Activated CD8-positive, alpha-beta T cell treated with anti-CD3 and anti-CD28 coated beads for 36 hours (primary cell): ENCODE measurements at regions not wholly inside any gene's neighbourhood (a gene's known extent, or its start where the extent isn't known, plus 50 kb on each side); places are given as distances from the start of the nearest gene placed in this dataset.

ENCODE experiments used
- ATAC-seq: fragments of 200-7000 bp; cut with Tn5 transposase; one replicate; pipeline ENCODE4 v1.10.0; 2021; ENCODE audit warnings: mild to moderate bottlenecking, moderate library complexity
- CTCF ChIA-PET: fragments of 350-600 bp; sonication (Branson Sonifier 250); formaldehyde crosslinking; loops from one replicate; lab custom pipeline; 2021; ENCODE audit warnings: antibody characterized with exemption; lab: Charles Lee
- POLR2A ChIA-PET: fragments of 350-600 bp; sonication (Branson Sonifier 250); formaldehyde crosslinking; loops from one replicate; lab custom pipeline; 2021; ENCODE audit warnings: antibody characterized with exemption; lab: Charles Lee
- DNase-seq: peaks from one replicate; pipeline ENCODE4 v3.0.0-alpha.2; 2020
- H3K27ac Mint-ChIP-seq: one replicate; pipeline ENCODE4 v1.8.0; 2021; ENCODE audit warnings: mild to moderate bottlenecking, mixed read lengths
- H3K27me3 Mint-ChIP-seq: one replicate; pipeline ENCODE4 v1.8.0; 2021; ENCODE audit warnings: mixed read lengths
- H3K36me3 Mint-ChIP-seq: one replicate; pipeline ENCODE4 v1.8.0; 2021; ENCODE audit warnings: low read depth, mixed read lengths
- H3K4me1 Mint-ChIP-seq: one replicate; pipeline ENCODE4 v1.8.0; 2021; ENCODE audit warnings: low read depth, mixed read lengths
- H3K4me3 Mint-ChIP-seq: one replicate; pipeline ENCODE4 v1.8.0; 2021; ENCODE audit warnings: mild to moderate bottlenecking, moderate library complexity, mixed read lengths
- H3K9me3 Mint-ChIP-seq: one replicate; pipeline ENCODE4 v1.8.0; 2021; ENCODE audit warnings: mixed read lengths
- intact Hi-C: fragments of 100-400 bp; cut with micrococcal nuclease; formaldehyde crosslinking; loops from one replicate; pipeline ENCODE4 v1.10.0; 2022
- TF ChIP-seq, protein P1 (sequence below): fragments of 200-600 bp; IDR thresholded peaks from one replicate; pipeline ENCODE4 v1.8.0; 2022; ENCODE audit warnings: antibody characterized with exemption, mild to moderate bottlenecking

GRCh38 chr9:129283291-129283691 lies 105.2 kb upstream of the IER5L start:
- H3K36me3 Mint-ChIP-seq = no peaks in the 10 kb centered on the region
- H3K9me3 Mint-ChIP-seq = no peaks in the 10 kb centered on the region
- no peaks in the 10 kb centered on the region for H3K27me3 Mint-ChIP-seq
- ChIA-PET CTCF (no interaction called here), POLR2A (no interaction called here)
- intact Hi-C loops = no loop called here
- no peaks in the 10 kb centered on the region for H3K4me1 Mint-ChIP-seq
- no peak for DNase-seq
- no peak overlapping the region for H3K4me3 Mint-ChIP-seq
- H3K27ac Mint-ChIP-seq = no peak overlapping the region
- TF ChIP-seq, protein P1, sequence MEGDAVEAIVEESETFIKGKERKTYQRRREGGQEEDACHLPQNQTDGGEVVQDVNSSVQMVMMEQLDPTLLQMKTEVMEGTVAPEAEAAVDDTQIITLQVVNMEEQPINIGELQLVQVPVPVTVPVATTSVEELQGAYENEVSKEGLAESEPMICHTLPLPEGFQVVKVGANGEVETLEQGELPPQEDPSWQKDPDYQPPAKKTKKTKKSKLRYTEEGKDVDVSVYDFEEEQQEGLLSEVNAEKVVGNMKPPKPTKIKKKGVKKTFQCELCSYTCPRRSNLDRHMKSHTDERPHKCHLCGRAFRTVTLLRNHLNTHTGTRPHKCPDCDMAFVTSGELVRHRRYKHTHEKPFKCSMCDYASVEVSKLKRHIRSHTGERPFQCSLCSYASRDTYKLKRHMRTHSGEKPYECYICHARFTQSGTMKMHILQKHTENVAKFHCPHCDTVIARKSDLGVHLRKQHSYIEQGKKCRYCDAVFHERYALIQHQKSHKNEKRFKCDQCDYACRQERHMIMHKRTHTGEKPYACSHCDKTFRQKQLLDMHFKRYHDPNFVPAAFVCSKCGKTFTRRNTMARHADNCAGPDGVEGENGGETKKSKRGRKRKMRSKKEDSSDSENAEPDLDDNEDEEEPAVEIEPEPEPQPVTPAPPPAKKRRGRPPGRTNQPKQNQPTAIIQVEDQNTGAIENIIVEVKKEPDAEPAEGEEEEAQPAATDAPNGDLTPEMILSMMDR = no peak
- ATAC-seq = no peak

DNA sequence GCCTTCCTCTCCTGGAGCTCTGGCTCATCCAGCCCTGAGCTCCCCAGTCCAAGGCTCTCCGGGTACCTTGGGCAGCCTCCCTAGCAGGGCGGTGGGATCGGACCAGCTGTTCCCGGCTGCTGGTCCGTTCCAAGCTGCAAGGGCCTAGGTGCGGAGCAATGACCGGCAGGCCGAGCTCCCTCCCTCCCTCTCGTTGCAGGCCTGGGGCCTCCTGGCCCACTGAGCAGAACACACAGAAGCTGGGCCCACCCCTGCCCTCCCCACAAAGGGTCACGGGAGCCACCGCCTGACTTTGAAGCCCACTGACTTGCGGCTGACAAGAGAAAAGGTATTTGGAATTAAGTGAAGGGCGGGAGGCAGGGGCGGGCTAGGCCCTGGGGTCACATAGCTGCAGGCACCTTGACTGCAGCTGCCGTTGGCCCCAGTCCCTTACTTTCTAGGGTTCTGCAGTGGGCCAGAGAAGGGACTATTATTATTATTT lies 104.7 kb upstream of the IER5L start:
- no peak overlapping the region for H3K27ac Mint-ChIP-seq
- intact Hi-C loops = no loop called here
- H3K27me3 Mint-ChIP-seq = no peaks in the 10 kb centered on the region
- CTCF ChIA-PET = interaction anchor here (0.9 to 1.2 kb wide), 3 partner anchors 9 to 140 kb away, joined by 3 to 4 read pairs (median 3); no protein-coding TSS in a partner anchor
- no peaks in the 10 kb centered on the region for H3K9me3 Mint-ChIP-seq
- H3K36me3 Mint-ChIP-seq = no peaks in the 10 kb centered on the region
- no peaks in the 10 kb centered on the region for H3K4me1 Mint-ChIP-seq
- no peak overlapping the region for H3K4me3 Mint-ChIP-seq
- POLR2A ChIA-PET = no interaction called here
- ATAC-seq (no peak), DNase-seq (no peak)
- TF ChIP-seq, protein P1 = no peak

DNA sequence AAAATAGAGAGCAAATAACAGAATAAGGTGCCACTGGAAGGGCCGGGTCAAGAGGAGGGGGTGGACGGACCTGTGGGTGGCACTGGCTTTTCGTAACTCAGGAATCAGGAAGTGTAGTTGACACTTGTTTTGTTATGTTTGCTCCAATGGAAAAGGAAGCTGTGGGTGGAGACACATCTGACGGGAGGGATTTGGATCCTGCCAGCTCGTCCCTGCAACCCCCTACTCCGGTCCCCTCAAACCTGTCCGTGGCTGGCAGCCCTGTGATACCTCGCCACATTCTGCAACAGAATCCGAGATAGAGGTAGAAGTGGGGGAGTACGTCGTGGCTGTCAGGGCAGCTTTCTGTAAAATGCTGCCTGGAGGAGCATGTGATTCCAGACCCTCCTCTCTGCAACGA lies 104.2 kb upstream of the IER5L start:
- H3K4me1 Mint-ChIP-seq = no peaks in the 10 kb centered on the region
- no peaks in the 10 kb centered on the region for H3K9me3 Mint-ChIP-seq
- H3K4me3 Mint-ChIP-seq = no peak overlapping the region
- intact Hi-C loops = no loop called here
- ChIA-PET POLR2A (no interaction called here), CTCF (interaction anchor here (0.9 to 1.2 kb wide), 4 partner anchors 8 to 140 kb away, joined by 3 to 4 read pairs (median 4); no protein-coding TSS in a partner anchor)
- no peaks in the 10 kb centered on the region for H3K36me3 Mint-ChIP-seq
- DNase-seq (no peak), ATAC-seq (no peak)
- no peaks in the 10 kb centered on the region for H3K27me3 Mint-ChIP-seq
- TF ChIP-seq, protein P1 = no peak
- H3K27ac Mint-ChIP-seq = no peak overlapping the region

DNA sequence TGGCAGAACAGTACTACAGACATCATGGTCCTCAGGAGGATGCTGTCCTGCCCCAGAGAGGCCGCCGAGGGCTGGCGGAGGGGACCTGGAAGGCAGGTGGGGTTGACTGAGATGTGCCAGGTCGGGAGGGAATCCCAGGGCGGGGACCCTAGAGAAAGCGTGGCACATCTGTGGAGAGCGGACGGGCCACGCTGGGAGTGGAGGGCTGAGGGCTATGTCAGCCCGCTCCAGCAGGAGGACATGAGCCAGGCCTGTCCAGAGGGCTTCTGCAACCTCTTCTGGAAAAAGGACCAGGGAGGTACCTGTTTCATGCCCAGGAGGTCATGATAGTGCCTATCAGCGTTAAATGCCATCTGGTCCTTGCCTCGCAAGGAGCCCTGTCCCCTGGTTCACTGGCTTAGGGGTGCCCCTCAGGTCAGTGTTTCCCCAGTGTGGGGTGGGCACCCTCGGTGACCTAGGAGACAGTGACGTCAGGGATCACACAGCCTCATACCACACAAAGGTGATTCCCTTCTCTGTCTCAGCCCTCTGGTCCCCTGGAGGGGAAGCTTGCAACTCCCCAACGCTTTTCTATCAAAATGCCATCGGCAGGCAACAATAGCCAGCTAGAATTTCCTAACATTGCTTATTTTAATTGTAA lies 103.6 kb upstream of the IER5L start:
- ChIA-PET POLR2A (interaction anchor here (1.0 kb wide), 1 partner anchor 61 kb away, joined by 3 read pairs; no protein-coding TSS in a partner anchor), CTCF (interaction anchor here (0.9 to 1.2 kb wide), 4 partner anchors 8 to 139 kb away, joined by 3 to 4 read pairs (median 4); no protein-coding TSS in a partner anchor)
- H3K36me3 Mint-ChIP-seq = no peaks in the 10 kb centered on the region
- intact Hi-C loops = no loop called here
- ATAC-seq (no peak), DNase-seq (no peak)
- H3K27ac Mint-ChIP-seq = no peak overlapping the region
- TF ChIP-seq, protein P1 = no peak
- H3K4me1 Mint-ChIP-seq = no peaks in the 10 kb centered on the region
- no peak overlapping the region for H3K4me3 Mint-ChIP-seq
- H3K9me3 Mint-ChIP-seq = no peaks in the 10 kb centered on the region
- H3K27me3 Mint-ChIP-seq = no peaks in the 10 kb centered on the region

DNA sequence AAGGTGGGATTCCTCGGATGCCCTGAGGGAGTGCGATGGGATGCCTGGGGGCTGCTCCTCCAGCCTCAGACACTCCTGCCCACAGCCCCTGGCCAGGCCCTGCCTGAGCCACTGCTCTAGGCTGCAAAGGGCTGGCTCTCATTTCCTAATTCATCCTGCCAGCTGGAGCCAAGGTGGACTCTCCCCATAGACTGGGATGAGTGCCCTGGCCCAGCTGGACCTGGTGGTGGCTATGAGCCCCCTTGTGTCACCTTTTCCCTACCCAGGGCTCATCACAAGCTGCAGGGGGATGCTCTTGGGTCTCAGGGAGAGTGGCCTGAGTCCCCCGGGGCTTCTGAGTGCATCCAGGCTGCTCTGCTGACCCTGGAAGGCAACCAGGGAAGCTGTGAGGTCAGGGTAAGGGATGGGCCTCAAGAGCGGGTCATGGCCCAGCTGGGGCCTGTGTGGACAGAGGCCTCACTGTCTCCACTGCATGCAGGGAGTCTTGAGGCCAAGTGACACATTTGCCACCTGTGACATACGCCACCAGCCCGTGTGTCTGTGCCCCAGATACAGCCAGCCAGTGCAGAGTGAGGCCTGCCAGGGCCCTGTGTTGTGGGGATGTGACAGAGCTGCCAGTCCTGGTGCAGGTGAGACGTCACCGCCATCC lies 102.7 kb upstream of the IER5L start:
- TF ChIP-seq, protein P1 = no peak
- intact Hi-C loops = no loop called here
- CTCF ChIA-PET = no interaction called here
- H3K27me3 Mint-ChIP-seq = no peaks in the 10 kb centered on the region
- H3K36me3 Mint-ChIP-seq = no peaks in the 10 kb centered on the region
- no peak for ATAC-seq
- POLR2A ChIA-PET = interaction anchor here (1.0 kb wide), 1 partner anchor 62 kb away, joined by 3 read pairs; no protein-coding TSS in a partner anchor
- no peaks in the 10 kb centered on the region for H3K4me1 Mint-ChIP-seq
- no peak for DNase-seq
- no peak overlapping the region for H3K4me3 Mint-ChIP-seq
- no peaks in the 10 kb centered on the region for H3K9me3 Mint-ChIP-seq
- no peak overlapping the region for H3K27ac Mint-ChIP-seq
